Thymus (tissue), 11 donors: ENCODE measurements at regions not wholly inside any gene's neighbourhood (a gene's known extent, or its start where the extent isn't known, plus 50 kb on each side); places are given as distances from the start of the nearest gene placed in this dataset.
A peak's percentile ranks its signal among the peaks of the same experiment; 100 is the strongest.

Source experiments
- DNase-seq, 9 donors: peaks; one replicate each; pipeline ENCODE4 v3.0.0-alpha.2; 2013; ENCODE audit warnings: low spot score in 9 of 9, low read depth in 6 of 9, missing footprints in 1 of 9
- H3K27ac ChIP-seq, 2 donors: one replicate each; pipeline ENCODE4 v1.5.1; 2013; ENCODE audit warnings: control low read depth in 1 of 2, low read depth in 1 of 2, low read length in 1 of 2, mild to moderate bottlenecking in 1 of 2, moderate library complexity in 1 of 2
- H3K27me3 ChIP-seq, 2 donors: one replicate each; pipeline ENCODE4 v1.5.1; 2013; ENCODE audit warnings: low read length in 1 of 2; ENCODE audit not compliant: control insufficient read depth in 2 of 2, insufficient read depth in 1 of 2
- H3K36me3 ChIP-seq, 2 donors: one replicate each; pipeline ENCODE4 v1.5.1; 2013; ENCODE audit warnings: low read length in 1 of 2, mild to moderate bottlenecking in 1 of 2, moderate library complexity in 1 of 2; ENCODE audit not compliant: control insufficient read depth in 2 of 2, insufficient read depth in 2 of 2
- H3K4me1 ChIP-seq, 2 donors: one replicate each; pipeline ENCODE4 v1.5.1; 2013; ENCODE audit warnings: low read length in 2 of 2; ENCODE audit not compliant: control insufficient read depth in 2 of 2, insufficient read depth in 2 of 2
- H3K4me3 ChIP-seq, 2 donors: one replicate each; pipeline ENCODE4 v1.5.1; 2013; ENCODE audit warnings: low read length in 2 of 2, control low read depth in 1 of 2, mild to moderate bottlenecking in 1 of 2
- H3K9me3 ChIP-seq, 2 donors: one replicate each; pipeline ENCODE4 v1.5.1; 2013; ENCODE audit warnings: low read length in 1 of 2, mild to moderate bottlenecking in 1 of 2; ENCODE audit not compliant: control insufficient read depth in 2 of 2, insufficient read depth in 1 of 2
- WGBS: extraction: QIAGEN DNeasy Blood & Tissue Kit; methylation state at CpG from one replicate; pipeline ENCODE4 v1.1.7; 2013; 5-methylcytosine and 5-hydroxymethylcytosine counted together
- donor health status: healthy.

DNA sequence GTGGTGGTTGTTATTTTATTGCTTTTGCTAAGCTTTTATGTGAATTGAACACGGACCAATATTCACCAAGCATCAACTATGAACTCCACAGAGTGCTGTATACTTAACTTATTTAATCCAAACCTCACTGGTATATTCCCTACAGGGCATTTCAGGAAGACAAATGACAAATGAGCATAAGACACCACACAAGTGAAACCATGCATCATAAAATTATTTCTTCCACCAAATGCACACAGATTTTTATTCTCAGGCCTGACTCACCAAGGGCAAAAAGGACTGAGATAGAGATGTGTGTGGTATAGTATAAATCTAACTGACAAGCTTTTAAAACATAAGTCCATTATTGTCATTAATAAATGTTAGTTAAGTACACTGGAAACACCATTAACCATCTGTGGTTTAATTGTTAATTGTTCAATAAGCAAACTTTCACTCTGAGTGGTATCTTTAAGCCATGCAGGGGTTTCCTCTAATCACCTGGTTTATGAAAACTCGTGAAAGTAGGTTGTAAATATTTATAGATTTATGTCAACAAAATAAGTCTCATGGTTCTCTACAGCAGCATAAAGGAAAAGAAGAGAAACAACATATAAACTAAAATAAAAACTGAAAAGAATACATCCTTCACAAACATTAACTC lies 77.6 kb upstream of the CRIM1 start:
- Histone ChIP-seq H3K27me3 (no peaks in the 10 kb centered on the region), H3K4me1 (no peaks in the 10 kb centered on the region), H3K4me3 (no peak overlapping the region), H3K9me3 (peaks cover 0 to 7% of the 10 kb centered on the region in 2 donors), H3K27ac (no peak overlapping the region), H3K36me3 (no peaks in the 10 kb centered on the region)
- no peak for DNase-seq
- WGBS: 89% methylated on average over 2 of the region's 2 CpGs

DNA sequence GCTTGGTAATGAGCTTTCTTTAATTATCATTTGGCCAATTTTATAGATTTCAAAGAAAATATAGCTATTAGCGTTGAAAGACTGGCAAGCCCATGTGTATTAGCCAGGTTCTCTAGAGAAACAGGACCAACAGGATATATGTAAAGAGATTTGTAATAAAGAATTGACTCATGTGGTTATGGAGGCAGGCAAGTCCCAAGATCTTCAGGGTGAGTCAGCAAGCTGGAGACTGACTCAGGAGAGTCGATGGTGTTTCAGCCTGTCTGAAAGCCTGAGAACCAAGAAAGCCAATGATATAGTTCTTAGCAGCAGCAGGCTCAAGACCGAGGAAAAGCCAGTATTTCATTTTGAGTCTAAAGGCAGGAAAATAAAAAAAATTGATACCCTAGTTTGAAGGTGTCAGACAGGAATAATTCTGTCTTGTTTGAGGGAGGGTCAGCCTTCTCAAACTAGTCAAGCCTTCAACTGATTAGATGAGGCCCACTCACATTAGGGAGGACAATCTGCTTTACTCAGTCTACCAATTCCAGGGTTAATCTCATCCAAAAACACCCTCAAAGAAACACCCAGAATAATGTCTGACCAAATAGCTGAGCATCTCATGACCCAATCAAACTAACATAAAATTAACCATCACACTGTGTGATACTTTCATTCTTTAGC lies 78.3 kb upstream of the CRIM1 start:
- Histone ChIP-seq H3K9me3 (peaks cover 0 to 7% of the 10 kb centered on the region in 2 donors), H3K36me3 (no peaks in the 10 kb centered on the region), H3K4me3 (no peak overlapping the region), H3K4me1 (no peaks in the 10 kb centered on the region), H3K27me3 (no peaks in the 10 kb centered on the region), H3K27ac (no peak overlapping the region)
- no peak for DNase-seq
- 90% methylated on average over 3 of the region's 3 CpGs for WGBS

DNA sequence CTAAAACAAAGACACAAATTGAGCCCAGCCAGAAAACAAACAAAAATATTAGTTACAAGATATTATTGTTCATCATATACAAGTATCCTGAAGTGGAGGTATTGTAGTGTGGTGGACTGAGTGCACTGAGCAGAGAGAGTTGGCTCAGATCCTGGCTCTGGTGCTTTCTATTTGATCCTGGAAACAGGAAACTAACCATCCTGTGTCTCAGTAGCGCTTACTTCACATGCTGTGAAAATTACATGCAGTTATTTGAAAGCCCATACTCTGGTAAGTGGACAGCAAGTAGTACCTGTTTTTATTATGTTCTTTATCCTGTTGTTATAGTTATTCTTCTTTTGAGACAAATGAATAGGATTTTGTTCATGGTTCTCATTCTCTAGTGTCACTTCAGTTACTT lies 84.3 kb upstream of the CRIM1 start:
- Histone ChIP-seq H3K27ac (no peak overlapping the region), H3K9me3 (no peaks in the 10 kb centered on the region), H3K4me1 (no peaks in the 10 kb centered on the region), H3K27me3 (no peaks in the 10 kb centered on the region), H3K4me3 (no peak overlapping the region), H3K36me3 (no peaks in the 10 kb centered on the region)
- WGBS: 84% methylated on average over 1 of the region's 1 CpG
- DNase-seq: peak in 1 of 9 donors; percentile 6

DNA sequence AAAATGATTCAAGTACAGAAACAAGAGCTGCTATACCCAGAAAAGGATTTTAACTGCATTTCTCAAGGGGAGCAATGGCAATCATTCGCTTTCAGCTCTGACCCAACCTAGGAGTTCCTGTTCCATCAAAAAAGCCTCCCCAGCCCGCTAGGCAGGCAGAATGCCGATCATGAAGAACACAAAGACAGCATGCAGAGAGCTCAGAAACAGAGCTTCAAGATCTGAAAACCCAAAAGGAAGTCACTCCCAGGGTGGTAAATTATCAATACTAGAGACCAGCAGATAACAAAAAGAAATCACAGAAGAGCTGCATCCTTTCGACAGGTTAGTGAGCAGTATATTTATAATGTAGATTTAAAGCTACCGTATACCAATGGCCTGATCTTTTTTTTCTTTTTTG lies 84.8 kb upstream of the CRIM1 start:
- Histone ChIP-seq H3K27ac (no peak overlapping the region), H3K27me3 (no peaks in the 10 kb centered on the region), H3K9me3 (no peaks in the 10 kb centered on the region), H3K36me3 (no peaks in the 10 kb centered on the region), H3K4me1 (no peaks in the 10 kb centered on the region), H3K4me3 (no peak overlapping the region)
- DNase-seq: no peak
- 91% methylated on average over 5 of the region's 5 CpGs for whole genome bisulfite sequencing

DNA sequence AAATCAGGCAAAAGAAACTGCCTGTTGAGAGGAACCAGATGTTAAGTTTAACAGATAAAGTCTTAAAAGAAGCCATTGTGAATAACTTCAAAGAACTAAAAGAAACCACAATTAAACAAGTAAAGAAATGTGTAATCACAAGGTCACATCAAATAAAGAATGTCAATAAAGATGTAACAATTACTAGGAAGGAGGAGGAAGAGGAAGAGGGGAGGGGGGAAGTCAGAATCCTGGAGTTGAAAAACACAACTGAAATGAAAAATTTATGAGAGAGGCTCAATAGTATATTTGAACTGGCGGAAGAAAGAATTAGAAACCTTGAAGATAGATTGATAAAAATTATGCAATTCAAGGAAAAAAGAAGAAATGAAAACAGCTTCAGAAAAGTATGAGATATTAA lies 88.4 kb upstream of the CRIM1 start:
- no peaks in the 10 kb centered on the region for H3K36me3 ChIP-seq
- 98% methylated on average over 1 of the region's 1 CpG for WGBS
- H3K27me3 ChIP-seq: no peaks in the 10 kb centered on the region
- H3K4me1 ChIP-seq: no peaks in the 10 kb centered on the region
- no peaks in the 10 kb centered on the region for H3K9me3 ChIP-seq
- H3K27ac ChIP-seq: no peak overlapping the region
- H3K4me3 ChIP-seq: no peak overlapping the region
- DNase-seq: no peak

DNA sequence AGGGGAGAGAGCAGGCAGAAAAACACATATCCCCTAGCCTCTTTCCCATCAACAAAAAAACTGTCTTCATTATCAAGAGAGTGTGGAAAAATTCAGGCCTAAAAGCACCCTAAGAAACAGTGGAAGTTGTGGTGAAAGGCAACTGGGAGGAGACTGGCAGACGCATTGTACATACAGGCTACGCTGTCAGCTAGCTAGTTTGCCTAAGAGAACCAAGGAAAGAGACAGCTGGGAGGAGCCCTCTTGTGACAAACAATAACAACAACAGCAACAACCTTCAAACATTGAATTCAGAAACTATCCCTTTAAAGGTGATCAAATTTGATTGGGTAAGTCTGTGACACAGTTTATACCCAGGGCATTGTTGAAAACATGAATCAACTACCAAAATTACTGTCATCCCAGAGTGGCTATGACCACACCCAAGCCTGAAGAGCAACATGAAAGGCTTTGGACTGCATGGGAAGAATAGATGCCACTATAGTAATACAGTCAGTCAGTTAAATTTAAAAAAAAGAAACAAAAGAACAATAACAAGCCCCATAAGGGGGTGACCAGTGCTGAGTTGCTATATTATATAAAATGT lies 88.9 kb upstream of the CRIM1 start:
- no peaks in the 10 kb centered on the region for H3K27me3 ChIP-seq
- no peak for DNase-seq
- WGBS: 97% methylated on average over 2 of the region's 2 CpGs
- H3K4me1 ChIP-seq: no peaks in the 10 kb centered on the region
- H3K36me3 ChIP-seq: no peaks in the 10 kb centered on the region
- no peak overlapping the region for H3K27ac ChIP-seq
- no peaks in the 10 kb centered on the region for H3K9me3 ChIP-seq
- H3K4me3 ChIP-seq: no peak overlapping the region

DNA sequence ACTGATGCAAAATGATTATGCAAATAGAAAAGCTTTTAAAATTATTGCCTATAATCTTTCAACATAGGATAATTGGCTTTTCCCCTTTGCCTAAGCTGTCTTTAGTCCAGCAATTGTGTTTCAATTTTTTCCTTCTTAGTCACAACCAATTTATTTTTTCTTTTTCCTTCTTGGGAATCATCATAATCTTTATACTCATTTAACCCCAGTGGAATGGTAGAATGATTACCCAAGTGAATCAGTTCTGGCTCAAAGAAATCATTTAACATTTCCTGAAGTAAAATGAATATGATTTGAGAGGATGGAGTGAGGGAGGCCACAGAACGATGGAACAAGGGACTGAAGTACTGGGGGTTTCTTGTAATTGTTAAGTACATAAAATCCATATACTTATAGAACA lies 93.0 kb upstream of the CRIM1 start:
- 95% methylated on average over 1 of the region's 1 CpG for WGBS
- Histone ChIP-seq H3K9me3 (no peaks in the 10 kb centered on the region), H3K4me1 (no peaks in the 10 kb centered on the region)

DNA sequence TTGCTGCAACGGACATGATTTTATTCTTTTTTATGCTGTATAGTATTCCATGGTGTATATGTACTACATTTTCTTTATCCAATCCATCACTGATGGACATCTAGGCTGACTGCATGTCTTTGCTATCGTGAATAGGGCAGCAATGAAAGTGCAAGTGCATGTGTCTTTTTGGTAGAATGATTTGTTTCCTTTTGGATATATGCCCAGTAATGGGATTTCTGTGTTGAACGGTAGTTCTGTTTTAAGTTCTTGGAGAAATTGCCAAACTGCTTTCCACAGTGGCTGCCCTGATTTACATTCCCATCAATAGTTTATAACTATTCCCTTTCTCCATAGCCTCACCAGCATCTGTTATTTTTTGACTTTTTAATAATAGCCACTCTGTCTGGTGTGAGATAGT lies 99.7 kb upstream of the CRIM1 start:
- no peaks in the 10 kb centered on the region for H3K36me3 ChIP-seq
- WGBS: 82% methylated on average over 3 of the region's 3 CpGs
- no peak overlapping the region for H3K27ac ChIP-seq
- H3K27me3 ChIP-seq: no peaks in the 10 kb centered on the region
- no peak overlapping the region for H3K4me3 ChIP-seq
- H3K9me3 ChIP-seq: no peaks in the 10 kb centered on the region
- DNase-seq: no peak
- no peaks in the 10 kb centered on the region for H3K4me1 ChIP-seq

More for the DNA sequence above, 93.0 kb upstream of the CRIM1 start:
- H3K27ac ChIP-seq: no peak overlapping the region
- DNase-seq: no peak
- no peaks in the 10 kb centered on the region for H3K27me3 ChIP-seq
- no peak overlapping the region for H3K4me3 ChIP-seq
- no peaks in the 10 kb centered on the region for H3K36me3 ChIP-seq

DNA sequence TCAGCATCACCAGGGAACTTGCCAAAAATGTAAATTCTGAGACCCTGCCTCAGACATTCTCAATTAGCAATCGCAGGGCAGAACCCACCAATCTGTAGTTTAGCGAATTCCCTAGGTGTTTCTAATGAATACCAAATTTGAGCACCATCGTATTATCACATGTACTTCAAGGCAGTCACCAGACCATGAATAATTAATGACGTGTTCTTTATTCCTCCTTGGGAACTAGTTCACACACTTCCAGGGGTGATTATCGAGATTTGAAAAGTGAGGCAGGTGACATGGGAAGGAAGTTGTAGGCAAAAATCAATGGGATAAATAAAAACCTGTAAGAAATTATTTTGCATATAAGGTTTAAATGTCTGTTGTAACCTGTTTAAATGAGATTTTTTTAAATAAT lies 102.5 kb upstream of the CRIM1 start:
- Histone ChIP-seq H3K27me3 (no peaks in the 10 kb centered on the region), H3K36me3 (no peaks in the 10 kb centered on the region), H3K9me3 (no peaks in the 10 kb centered on the region), H3K27ac (no peak overlapping the region), H3K4me3 (no peak overlapping the region), H3K4me1 (peaks cover 0 to 2% of the 10 kb centered on the region in 2 donors)
- no peak for DNase-seq
- WGBS: 98% methylated on average over 5 of the region's 5 CpGs
